Stimulated activated naive CD8-positive, alpha-beta T cell treated with anti-CD3 and anti-CD28 coated beads, Interleukin-15, amount 100 ng/mL, for 72 hours (primary cell): ENCODE measurements at regions not wholly inside any gene's neighbourhood (a gene's known extent, or its start where the extent isn't known, plus 50 kb on each side); places are given as distances from the start of the nearest gene placed in this dataset.
"Not testable (repeated sequence)": the region's sequence is repeated elsewhere in the genome, so short reads cannot be mapped to it uniquely, and the experiment has no call there.

ENCODE experiments used
- ATAC-seq: fragments of 150-1000 bp; cut with Tn5 transposase; 2 replicates; pipeline ENCODE4 v1.10.0; 2021; ENCODE audit warnings: mild to moderate bottlenecking, moderate library complexity
- DNase-seq, 2 donors: peaks; one replicate each; pipeline ENCODE4 v3.0.0; 2021 to 2022
- H3K27ac Mint-ChIP-seq, 2 donors: one replicate each; pipeline ENCODE4 v1.8.0; 2022; ENCODE audit warnings: mild to moderate bottlenecking in 2 of 2, mixed read lengths in 2 of 2, moderate library complexity in 2 of 2
- H3K27me3 Mint-ChIP-seq: one replicate; pipeline ENCODE4 v1.8.0; 2022; ENCODE audit warnings: mixed read lengths
- H3K4me1 Mint-ChIP-seq: one replicate; pipeline ENCODE4 v1.8.0; 2022; ENCODE audit warnings: mild to moderate bottlenecking, mixed read lengths
- H3K4me3 Mint-ChIP-seq, 2 donors: one replicate each; pipeline ENCODE4 v1.8.0; 2022; ENCODE audit warnings: mild to moderate bottlenecking in 2 of 2, mixed read lengths in 2 of 2, moderate library complexity in 1 of 2
- H3K9me3 Mint-ChIP-seq, 2 donors: one replicate each; pipeline ENCODE4 v1.8.0; 2022; ENCODE audit warnings: mixed read lengths in 2 of 2

DNA sequence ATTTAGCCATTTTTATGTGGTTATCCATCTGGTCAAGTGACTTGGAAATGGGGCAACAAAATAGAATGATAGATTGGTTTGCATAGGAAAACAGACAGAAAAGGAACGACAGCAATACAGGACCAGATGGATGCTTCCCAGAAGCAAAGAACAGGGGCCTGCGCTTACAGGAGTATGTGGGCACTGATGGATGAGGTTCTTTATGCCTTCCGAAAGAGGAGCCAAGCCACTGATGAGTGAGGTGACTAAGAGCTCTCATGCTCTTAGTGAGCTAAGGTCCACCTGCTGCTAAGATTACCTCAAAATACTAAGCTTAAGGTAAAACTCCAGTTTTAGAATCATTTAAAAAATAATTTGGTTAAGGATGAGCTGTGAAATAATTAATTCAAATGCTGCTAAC is 247.4 kb upstream of the FAM240B start:
- not testable (repeated sequence) for ATAC-seq, DNase-seq, H3K4me3 Mint-ChIP-seq, H3K4me1 Mint-ChIP-seq, H3K27ac Mint-ChIP-seq, H3K27me3 Mint-ChIP-seq, H3K9me3 Mint-ChIP-seq

DNA sequence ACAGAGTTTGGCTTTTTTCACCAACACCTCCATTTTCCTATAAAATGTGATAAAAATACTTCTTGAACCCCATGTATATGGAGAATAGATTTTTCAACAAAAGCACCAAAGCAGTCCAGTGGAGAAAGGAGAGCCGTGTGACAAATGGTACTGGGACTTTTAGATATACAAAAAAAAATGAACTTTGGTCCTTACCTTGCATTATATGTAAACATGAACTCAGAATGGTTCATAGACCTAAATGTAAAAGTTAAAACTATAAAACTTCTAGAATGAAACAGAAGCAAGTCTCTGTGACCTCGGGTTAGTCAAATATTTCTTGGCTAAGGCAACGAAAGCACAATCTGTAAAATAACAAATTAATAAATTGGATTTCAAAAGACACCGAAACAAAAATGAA is 239.9 kb upstream of the FAM240B start:
- H3K9me3 Mint-ChIP-seq, H3K27ac Mint-ChIP-seq, H3K4me3 Mint-ChIP-seq, H3K4me1 Mint-ChIP-seq, H3K27me3 Mint-ChIP-seq, ATAC-seq, DNase-seq: not testable (repeated sequence)

DNA sequence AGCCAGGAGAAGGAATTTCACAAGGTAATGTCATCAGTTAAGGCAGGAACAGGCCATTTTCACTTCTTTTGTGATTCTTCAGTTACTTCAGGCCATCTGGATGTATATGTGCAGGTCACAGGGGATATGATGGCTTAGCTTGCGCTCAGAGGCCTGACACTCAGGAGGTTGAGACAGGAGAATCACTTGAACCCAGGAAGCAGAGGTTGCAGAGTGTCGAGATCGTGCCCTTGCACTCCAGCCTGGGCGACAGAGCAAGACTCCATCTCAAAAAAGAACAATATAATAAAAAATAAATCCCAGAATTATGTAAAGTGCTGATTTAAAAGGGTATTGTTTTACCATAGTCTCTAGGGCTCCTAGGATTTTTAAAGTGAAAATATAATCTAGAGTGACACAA is 235.9 kb upstream of the FAM240B start:
- not testable (repeated sequence) for H3K4me1 Mint-ChIP-seq

DNA sequence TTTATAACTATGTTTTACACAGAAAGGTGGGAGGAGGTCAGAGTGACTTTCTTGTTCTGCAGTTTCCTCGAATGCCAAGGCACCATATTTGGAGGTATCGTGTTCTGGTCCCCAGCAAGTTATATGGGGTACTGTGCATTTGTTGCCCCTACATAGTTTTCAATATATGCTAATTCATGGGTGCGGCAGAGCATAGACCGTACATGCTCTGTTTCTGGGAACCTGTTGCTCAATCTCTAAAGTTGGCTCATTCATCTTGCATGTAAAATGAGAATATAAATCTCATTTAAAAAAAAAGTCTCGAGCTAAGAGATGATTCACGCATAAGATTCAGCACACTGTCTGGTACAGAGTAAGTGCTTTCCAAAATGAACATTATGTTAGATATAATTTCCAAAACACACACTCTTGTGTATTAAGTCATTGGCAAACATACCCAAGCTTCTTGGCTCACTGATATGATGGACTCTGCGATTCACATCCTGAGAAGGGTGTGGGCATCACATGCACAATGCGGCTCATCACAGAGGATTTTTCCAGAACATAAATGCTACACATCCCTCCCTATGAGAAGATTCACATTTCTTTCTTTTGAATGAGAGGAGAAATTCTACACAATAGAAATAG is 232.9 kb upstream of the FAM240B start:
- H3K4me3 Mint-ChIP-seq, H3K4me1 Mint-ChIP-seq, DNase-seq, H3K9me3 Mint-ChIP-seq, ATAC-seq, H3K27ac Mint-ChIP-seq, H3K27me3 Mint-ChIP-seq: not testable (repeated sequence)

More for the DNA sequence above, 235.9 kb upstream of the FAM240B start:
- H3K27ac Mint-ChIP-seq, DNase-seq, H3K27me3 Mint-ChIP-seq, H3K9me3 Mint-ChIP-seq, H3K4me3 Mint-ChIP-seq, ATAC-seq: not testable (repeated sequence)

DNA sequence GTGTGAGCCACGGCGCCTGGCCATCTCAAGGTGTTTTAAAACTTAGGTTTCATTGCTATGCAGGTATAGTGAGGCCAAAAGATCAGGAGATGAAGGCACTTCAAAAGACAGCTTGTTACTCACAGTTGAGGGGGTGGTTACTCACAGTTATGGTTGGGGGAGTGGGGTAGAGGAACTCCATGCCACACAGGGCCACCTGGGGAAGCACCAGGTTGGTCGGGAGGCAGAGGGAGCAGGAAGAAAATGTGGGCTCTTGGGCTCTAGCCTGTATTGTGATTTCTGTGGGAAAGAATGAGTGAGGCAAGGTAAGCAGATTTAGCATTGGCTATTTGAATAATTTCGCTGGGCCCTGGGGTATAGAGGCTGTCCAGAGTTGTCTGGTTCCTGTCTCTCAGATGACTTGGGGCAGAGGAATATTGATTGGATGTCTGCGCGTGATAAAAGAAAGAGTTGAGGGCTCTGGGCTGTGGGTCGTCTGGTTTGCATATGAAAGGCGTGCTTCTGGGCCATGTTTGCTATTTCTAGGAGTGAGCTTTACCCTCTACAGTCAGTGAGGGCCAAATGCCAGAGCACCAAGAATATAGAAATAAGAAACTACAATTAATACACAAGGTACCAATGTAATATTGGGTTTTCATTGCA is 226.1 kb upstream of the FAM240B start:
- H3K4me3 Mint-ChIP-seq, H3K4me1 Mint-ChIP-seq, H3K27me3 Mint-ChIP-seq, H3K9me3 Mint-ChIP-seq, ATAC-seq, DNase-seq, H3K27ac Mint-ChIP-seq: not testable (repeated sequence)

DNA sequence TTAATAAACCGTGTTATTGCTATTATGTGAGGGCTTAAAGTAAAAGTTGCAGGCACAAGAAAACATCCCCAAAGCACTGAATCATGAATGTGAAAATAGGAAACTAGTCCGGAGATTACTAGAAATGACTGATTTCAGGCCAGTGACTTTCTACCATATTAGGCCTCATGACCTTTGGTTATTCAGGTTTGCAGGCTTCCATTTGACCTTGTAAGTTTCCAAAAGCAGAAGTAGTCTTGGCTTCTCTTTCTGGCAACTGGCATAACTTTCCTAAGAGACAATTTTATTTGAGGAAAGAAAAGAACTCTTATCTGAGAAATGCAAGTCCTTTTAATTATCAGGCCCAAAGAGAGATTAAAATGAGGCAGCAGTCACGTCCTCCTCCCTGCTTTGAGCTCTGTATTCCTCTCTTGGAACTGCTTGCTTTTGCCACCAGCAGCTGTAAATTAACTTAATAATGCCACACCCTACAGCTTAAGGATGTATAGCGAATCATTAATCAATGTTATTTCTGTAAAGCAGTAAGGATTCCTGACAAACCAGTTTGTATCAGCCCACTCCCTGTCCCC is 225.0 kb upstream of the FAM240B start:
- H3K27ac Mint-ChIP-seq, DNase-seq, H3K9me3 Mint-ChIP-seq, H3K4me3 Mint-ChIP-seq, ATAC-seq, H3K27me3 Mint-ChIP-seq, H3K4me1 Mint-ChIP-seq: not testable (repeated sequence)

DNA sequence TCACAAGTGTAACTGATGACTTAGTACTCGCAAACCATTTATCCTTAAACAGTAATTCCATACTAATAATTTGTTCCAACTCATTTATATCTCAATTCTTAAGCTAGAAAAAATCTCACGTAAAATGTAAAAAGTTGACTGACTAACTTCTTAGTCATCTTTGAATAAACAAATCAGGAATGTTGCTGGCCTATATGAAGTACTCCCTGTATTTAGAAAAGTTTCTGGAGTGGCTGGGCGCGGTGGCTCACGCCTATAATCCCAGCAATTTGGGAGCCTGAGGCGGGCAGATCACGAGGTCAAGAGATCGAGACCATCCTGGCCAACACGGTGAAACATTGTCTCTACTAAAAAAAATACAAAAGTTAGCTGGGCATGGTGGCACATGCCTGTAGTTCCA is 220.6 kb upstream of the FAM240B start:
- not testable (repeated sequence) for H3K27ac Mint-ChIP-seq, DNase-seq, H3K27me3 Mint-ChIP-seq, H3K9me3 Mint-ChIP-seq, ATAC-seq, H3K4me1 Mint-ChIP-seq, H3K4me3 Mint-ChIP-seq

DNA sequence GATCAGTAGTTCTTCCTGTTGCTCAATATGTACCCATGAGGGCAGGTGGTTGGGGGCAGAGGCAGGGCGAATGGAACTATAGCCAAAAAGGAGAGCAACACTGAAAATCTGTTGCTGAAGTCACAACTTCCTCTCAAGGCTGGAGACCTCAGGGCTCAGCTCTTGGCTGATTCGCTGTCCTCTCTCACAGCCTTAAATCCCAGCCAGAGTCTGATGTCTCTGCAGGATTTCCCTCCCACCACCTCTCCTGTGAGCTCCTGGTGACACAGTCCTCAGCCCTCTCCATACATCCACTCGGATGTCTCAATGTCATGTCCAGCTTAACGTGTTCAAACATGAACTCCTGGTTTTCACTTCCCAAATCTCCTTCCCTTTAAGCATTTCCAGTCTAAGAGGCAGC is 218.7 kb upstream of the FAM240B start:
- DNase-seq, H3K4me3 Mint-ChIP-seq, ATAC-seq, H3K4me1 Mint-ChIP-seq, H3K27me3 Mint-ChIP-seq, H3K27ac Mint-ChIP-seq, H3K9me3 Mint-ChIP-seq: not testable (repeated sequence)

DNA sequence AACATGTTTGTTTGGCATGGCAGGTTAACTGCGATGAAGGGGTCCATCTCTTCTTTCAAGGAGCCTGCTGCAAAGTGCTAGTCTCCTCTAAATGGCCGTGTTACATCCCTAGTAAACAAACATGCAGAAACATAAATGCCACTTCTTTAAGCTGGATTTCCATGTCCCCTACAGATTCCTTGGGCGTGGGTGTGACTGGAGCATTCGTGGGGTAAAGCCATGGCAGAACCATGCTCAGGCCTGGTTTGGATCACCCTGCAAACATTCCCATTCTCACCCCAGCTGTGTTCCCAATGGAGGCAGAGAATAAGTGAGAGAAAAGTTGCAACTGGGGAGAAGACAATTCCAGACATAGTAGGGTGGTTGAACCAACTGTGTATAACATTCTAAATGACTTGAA is 208.0 kb upstream of the FAM240B start:
- not testable (repeated sequence) for ATAC-seq, H3K9me3 Mint-ChIP-seq, H3K27ac Mint-ChIP-seq, H3K4me3 Mint-ChIP-seq, H3K27me3 Mint-ChIP-seq, DNase-seq, H3K4me1 Mint-ChIP-seq

DNA sequence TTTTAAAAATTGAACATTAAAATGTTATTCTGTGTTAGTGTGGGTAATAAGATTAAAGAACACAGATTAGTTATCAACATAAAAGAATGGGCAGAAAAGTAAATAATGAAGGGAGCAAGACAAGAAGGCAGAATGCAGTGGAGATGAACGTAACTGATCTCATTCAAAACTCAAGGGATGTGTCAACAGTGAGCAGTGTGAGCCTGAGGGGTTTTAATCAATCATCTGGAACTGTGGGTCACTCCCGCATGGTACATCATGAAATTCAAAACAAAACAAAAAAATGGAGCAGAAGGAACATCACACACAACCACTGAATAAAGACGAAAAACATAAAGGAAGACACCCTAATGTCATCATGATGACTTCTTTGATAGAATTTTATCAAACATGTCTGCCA is 206.6 kb upstream of the FAM240B start:
- not testable (repeated sequence) for ATAC-seq, H3K27ac Mint-ChIP-seq, H3K27me3 Mint-ChIP-seq

DNA sequence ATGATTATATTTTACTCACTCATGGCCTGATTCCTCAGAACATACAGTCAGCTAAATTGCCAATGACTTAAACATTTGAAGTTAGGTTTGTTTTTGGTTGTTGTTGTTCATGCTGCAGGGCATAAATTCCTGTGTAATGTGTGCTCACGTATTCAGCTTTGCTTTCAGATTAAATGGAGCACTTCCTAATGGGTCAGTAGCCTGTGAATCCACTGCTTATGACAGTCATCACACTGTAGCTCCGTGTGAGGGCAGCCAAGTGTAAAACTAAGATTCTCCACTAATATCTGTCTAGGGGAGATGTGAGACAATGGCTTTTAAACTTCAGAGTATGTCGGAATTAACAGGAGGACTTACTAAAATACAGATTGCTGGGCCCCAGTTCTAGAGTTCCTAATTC is 201.3 kb upstream of the FAM240B start:
- H3K4me1 Mint-ChIP-seq, H3K9me3 Mint-ChIP-seq, DNase-seq, H3K27me3 Mint-ChIP-seq, ATAC-seq, H3K27ac Mint-ChIP-seq, H3K4me3 Mint-ChIP-seq: not testable (repeated sequence)

More for the DNA sequence above, 206.6 kb upstream of the FAM240B start:
- H3K9me3 Mint-ChIP-seq, H3K4me1 Mint-ChIP-seq, H3K4me3 Mint-ChIP-seq, DNase-seq: not testable (repeated sequence)

DNA sequence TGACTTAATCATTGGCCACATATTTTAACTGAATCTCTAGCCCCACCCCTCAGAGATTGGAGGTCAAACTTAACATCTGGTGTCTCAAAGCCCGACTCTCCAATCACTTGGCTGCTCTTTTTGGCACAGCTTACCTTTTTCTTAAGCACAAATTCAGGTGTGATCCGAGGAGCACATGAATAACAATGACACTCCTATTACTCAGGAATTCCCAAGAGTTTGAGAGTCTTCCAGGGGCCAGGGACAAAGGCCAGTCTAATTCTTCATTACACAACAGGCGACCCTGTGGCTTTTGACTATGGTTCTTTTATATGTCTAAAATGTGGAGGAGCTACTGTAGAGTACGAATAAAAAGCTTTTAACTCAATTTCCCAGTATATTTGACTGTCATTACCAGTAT is 190.7 kb upstream of the FAM240B start:
- H3K4me3 Mint-ChIP-seq, H3K4me1 Mint-ChIP-seq, ATAC-seq, H3K9me3 Mint-ChIP-seq, H3K27ac Mint-ChIP-seq, H3K27me3 Mint-ChIP-seq, DNase-seq: not testable (repeated sequence)

DNA sequence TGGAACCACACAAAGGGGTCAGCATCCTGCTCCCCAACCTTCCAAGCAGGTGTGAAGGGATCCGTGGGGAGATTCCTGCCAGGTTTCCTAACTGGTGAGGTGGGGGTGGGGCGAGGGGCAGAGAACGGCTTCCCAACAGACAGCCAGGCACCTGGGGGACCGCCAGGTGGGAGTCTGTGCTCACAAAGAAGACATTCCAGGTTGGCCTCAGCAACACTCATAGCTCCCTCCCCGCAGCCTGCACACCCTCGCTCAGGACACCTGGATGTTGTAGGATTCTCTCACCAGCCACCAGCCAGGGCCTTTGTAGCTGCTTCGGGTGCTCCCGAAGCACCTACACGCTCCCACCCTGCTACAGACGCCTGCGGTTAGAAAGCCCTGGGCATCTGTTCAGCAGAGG is 184.8 kb upstream of the FAM240B start:
- not testable (repeated sequence) for H3K4me3 Mint-ChIP-seq, ATAC-seq, H3K4me1 Mint-ChIP-seq, H3K9me3 Mint-ChIP-seq, DNase-seq, H3K27ac Mint-ChIP-seq, H3K27me3 Mint-ChIP-seq

DNA sequence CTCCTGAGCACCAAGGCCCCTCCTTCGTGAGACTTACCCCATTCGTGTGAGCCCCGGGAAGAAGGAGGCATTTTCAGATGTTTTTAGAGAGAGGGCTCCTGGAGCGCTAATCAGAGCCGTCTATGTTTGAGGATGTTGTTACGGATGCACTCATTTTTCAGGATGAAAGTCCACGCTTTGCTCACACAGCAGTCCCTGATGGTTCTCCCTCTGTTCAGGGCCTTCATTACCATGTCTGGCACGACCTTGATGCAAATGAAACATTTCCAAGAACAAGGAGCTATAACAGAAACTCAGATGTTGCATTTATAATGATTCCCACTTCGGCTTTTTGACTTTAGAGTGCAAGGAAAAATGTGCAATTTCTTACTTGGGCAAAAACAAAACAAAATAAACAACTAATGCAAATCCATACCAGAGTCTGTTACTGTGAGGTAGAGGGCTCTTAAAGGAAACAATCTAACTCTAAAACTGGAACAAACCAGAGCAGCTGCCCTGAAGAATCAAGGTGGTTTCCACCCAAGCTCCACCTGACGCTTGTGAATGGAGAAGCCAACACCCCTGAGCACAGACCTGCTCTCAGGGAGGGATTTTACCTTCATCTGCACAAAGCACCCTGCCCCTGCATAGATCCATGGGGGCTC is 181.7 kb upstream of the FAM240B start:
- not testable (repeated sequence) for H3K27me3 Mint-ChIP-seq, H3K9me3 Mint-ChIP-seq, H3K4me3 Mint-ChIP-seq, ATAC-seq, H3K27ac Mint-ChIP-seq, DNase-seq, H3K4me1 Mint-ChIP-seq

DNA sequence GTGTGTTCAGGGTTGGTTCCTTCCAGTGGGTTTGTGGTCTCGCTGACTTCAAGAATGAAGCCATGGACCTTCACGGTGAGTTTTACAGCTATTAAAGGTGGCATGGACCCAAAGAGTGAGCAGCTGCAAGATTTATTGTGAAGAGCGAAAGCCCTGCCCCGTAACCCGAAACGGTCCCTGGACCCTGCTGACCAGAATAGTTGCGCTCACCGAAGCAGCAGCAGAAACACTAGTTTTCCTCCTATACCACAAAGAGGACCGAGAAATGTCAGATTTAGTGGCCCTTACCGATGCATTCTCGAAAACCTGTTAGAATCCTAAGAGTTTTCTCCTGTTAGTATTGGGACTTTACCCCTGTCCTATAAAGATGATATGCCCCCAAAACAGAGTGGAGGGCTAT is 176.5 kb upstream of the FAM240B start:
- not testable (repeated sequence) for ATAC-seq

DNA sequence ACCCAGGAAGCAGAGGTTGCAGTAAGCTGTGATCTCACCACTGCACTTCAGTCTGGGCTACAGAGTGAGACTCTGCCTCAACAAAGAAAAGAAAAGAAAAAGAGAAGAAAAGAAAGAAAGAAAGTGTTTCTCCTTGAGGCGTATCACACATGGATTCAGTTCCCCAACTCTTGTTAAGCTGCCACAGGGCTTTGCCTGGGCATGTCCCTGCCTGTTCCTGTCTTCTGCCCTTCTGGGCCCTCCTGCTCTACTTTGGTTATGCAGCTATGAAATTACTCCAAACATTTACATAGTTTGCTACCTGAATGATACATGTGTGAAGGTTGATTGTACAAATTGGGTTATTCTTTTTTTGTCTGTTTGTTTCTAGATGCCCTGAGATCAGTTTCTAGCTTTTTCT is 175.3 kb upstream of the FAM240B start:
- not testable (repeated sequence) for DNase-seq, H3K9me3 Mint-ChIP-seq, H3K27ac Mint-ChIP-seq, H3K4me3 Mint-ChIP-seq, H3K27me3 Mint-ChIP-seq, H3K4me1 Mint-ChIP-seq
- peak; percentile 45 for ATAC-seq

More for the DNA sequence above, 176.5 kb upstream of the FAM240B start:
- DNase-seq, H3K27me3 Mint-ChIP-seq, H3K4me3 Mint-ChIP-seq, H3K27ac Mint-ChIP-seq, H3K4me1 Mint-ChIP-seq, H3K9me3 Mint-ChIP-seq: not testable (repeated sequence)
